BLaER1 treated with 17β-estradiol and CSF1 and Interleukin-3, amounts not matched to agents 10 nM and 100 nM (cell line): ENCODE measurements at regions not wholly inside any gene's neighbourhood (a gene's known extent, or its start where the extent isn't known, plus 50 kb on each side); places are given as distances from the start of the nearest gene placed in this dataset.
"Not testable (repeated sequence)": the region's sequence is repeated elsewhere in the genome, so short reads cannot be mapped to it uniquely, and the experiment has no call there.

Experiments used
- H3K27ac ChIP-seq, 11 experiments: shearing (Covaris generic); formaldehyde crosslinking; 2 replicates each; pipeline ENCODE4 v1.8.1; 2022
- H3K27me3 ChIP-seq, 11 experiments: shearing (Covaris generic); formaldehyde crosslinking; 2 replicates each; pipeline ENCODE4 v1.8.1; 2022
- H3K36me3 ChIP-seq, 11 experiments: shearing (Covaris generic); formaldehyde crosslinking; 2 replicates each; pipeline ENCODE4 v1.8.1; 2022
- H3K4me1 ChIP-seq, 10 experiments: shearing (Covaris generic); formaldehyde crosslinking; 2 replicates each; pipeline ENCODE4 v1.8.1; 2022
- H3K4me2 ChIP-seq, 11 experiments: shearing (Covaris generic); formaldehyde crosslinking; 2 replicates each; pipeline ENCODE4 v1.8.1; 2022
- H3K4me3 ChIP-seq, 10 experiments: shearing (Covaris generic); formaldehyde crosslinking; 2 replicates each; pipeline ENCODE4 v1.8.1; 2022
- H3K9ac ChIP-seq, 11 experiments: shearing (Covaris generic); formaldehyde crosslinking; 2 replicates each; pipeline ENCODE4 v1.8.1; 2022
- H3K9me3 ChIP-seq, 11 experiments: shearing (Covaris generic); formaldehyde crosslinking; replicated peaks in 1 of 11; 2 replicates each; pipeline ENCODE4 v1.8.1; 2022
- H4K20me1 ChIP-seq, 11 experiments: shearing (Covaris generic); formaldehyde crosslinking; 2 replicates each; pipeline ENCODE4 v1.8.1; 2022
- Cebpa-rat ChIP-seq, 11 experiments: shearing (Covaris generic); IDR thresholded peaks; 2 replicates each; pipeline ENCODE4 v1.8.1; 2022

- Histone ChIP-seq H3K9me3 (no peaks in the 10 kb centered on the region), H3K4me2 (no peak overlapping the region), H3K27me3 (no peaks in the 10 kb centered on the region), H3K36me3 (no peaks in the 10 kb centered on the region), H3K9ac (no peak overlapping the region), H3K27ac (no peak overlapping the region), H4K20me1 (no peaks in the 10 kb centered on the region), H3K4me1 (no peaks in the 10 kb centered on the region), H3K4me3 (no peak overlapping the region)
- TF ChIP-seq Cebpa-rat (IDR thresholded peaks at IDR 0.05) = no peak
These were observed 205.4 kb downstream of the CNTN3 start for GRCh38 chr3:74409066-74409465.

- Histone ChIP-seq H3K36me3 (no peaks in the 10 kb centered on the region), H3K4me2 (no peak overlapping the region), H4K20me1 (no peaks in the 10 kb centered on the region), H3K9ac (no peak overlapping the region), H3K27me3 (no peaks in the 10 kb centered on the region), H3K27ac (no peak overlapping the region), H3K9me3 (no peaks in the 10 kb centered on the region; a peak in 1 of 22 replicates), H3K4me1 (no peaks in the 10 kb centered on the region), H3K4me3 (no peak overlapping the region)
- no peak for TF ChIP-seq Cebpa-rat (IDR thresholded peaks at IDR 0.05)
These were observed 211.2 kb downstream of the CNTN3 start for GRCh38 chr3:74403307-74403706.

- Histone ChIP-seq H3K27ac (no peak overlapping the region), H3K27me3 (no peaks in the 10 kb centered on the region), H3K4me3 (no peak overlapping the region), H4K20me1 (no peaks in the 10 kb centered on the region), H3K4me1 (no peaks in the 10 kb centered on the region), H3K36me3 (no peaks in the 10 kb centered on the region), H3K9ac (no peak overlapping the region), H3K9me3 (peaks cover 0 to 5% (median 3%) of the 10 kb centered on the region in 11 experiments; a peak in 4 of 22 replicates), H3K4me2 (no peak overlapping the region)
- no peak for TF ChIP-seq Cebpa-rat (IDR thresholded peaks at IDR 0.05)
These were observed 211.6 kb downstream of the CNTN3 start for GRCh38 chr3:74402821-74403220.

GRCh38 chr3:74393426-74393825, 221.0 kb downstream of the CNTN3 start:
- H3K36me3 ChIP-seq = no peaks in the 10 kb centered on the region
- peaks cover 17 to 24% (median 23%) of the 10 kb centered on the region in 11 experiments for H3K9me3 ChIP-seq
- no peaks in the 10 kb centered on the region for H4K20me1 ChIP-seq
- H3K27ac ChIP-seq = no peak overlapping the region
- no peak overlapping the region for H3K9ac ChIP-seq
- no peak overlapping the region for H3K4me2 ChIP-seq
- H3K4me1 ChIP-seq = peaks cover 0 to 7% (median 0%) of the 10 kb centered on the region in 10 experiments; a peak in 5 of 20 replicates
- H3K27me3 ChIP-seq = no peaks in the 10 kb centered on the region
- H3K4me3 ChIP-seq = no peak overlapping the region
- TF ChIP-seq Cebpa-rat (IDR thresholded peaks at IDR 0.05) = no peak

GRCh38 chr3:74390121-74390877, 224.2 kb downstream of the CNTN3 start:
- Histone ChIP-seq H3K4me2 (no peak overlapping the region), H3K27me3 (no peaks in the 10 kb centered on the region), H3K27ac (no peak overlapping the region), H4K20me1 (no peaks in the 10 kb centered on the region), H3K4me3 (no peak overlapping the region), H3K36me3 (no peaks in the 10 kb centered on the region), H3K9me3 (no peaks in the 10 kb centered on the region), H3K9ac (no peak overlapping the region), H3K4me1 (peaks cover 0 to 7% (median 0%) of the 10 kb centered on the region in 10 experiments; a peak in 5 of 20 replicates)
- TF ChIP-seq Cebpa-rat (IDR thresholded peaks at IDR 0.05) = no peak

GRCh38 chr3:74387111-74387735, 227.2 kb downstream of the CNTN3 start:
- TF ChIP-seq Cebpa-rat (IDR thresholded peaks at IDR 0.05) = no peak
- Histone ChIP-seq H3K4me2 (no peak overlapping the region), H3K4me3 (no peak overlapping the region), H3K4me1 (peaks cover 0 to 7% (median 0%) of the 10 kb centered on the region in 10 experiments; a peak in 5 of 20 replicates), H3K9ac (no peak overlapping the region), H3K36me3 (no peaks in the 10 kb centered on the region), H3K27me3 (no peaks in the 10 kb centered on the region), H3K9me3 (no peaks in the 10 kb centered on the region), H3K27ac (no peak overlapping the region), H4K20me1 (no peaks in the 10 kb centered on the region)

- Histone ChIP-seq H3K36me3 (no peaks in the 10 kb centered on the region), H3K9me3 (no peaks in the 10 kb centered on the region), H3K4me3 (no peak overlapping the region), H3K27ac (no peak overlapping the region), H3K4me2 (no peak overlapping the region), H4K20me1 (no peaks in the 10 kb centered on the region), H3K27me3 (no peaks in the 10 kb centered on the region), H3K4me1 (no peaks in the 10 kb centered on the region), H3K9ac (no peak overlapping the region)
- TF ChIP-seq Cebpa-rat (IDR thresholded peaks at IDR 0.05) = no peak
These were observed 230.3 kb downstream of the CNTN3 start for GRCh38 chr3:74384159-74384558.

- no peak for TF ChIP-seq Cebpa-rat (IDR thresholded peaks at IDR 0.05)
- no peak overlapping the region for H3K9ac ChIP-seq
These were observed 236.8 kb downstream of the CNTN3 start for GRCh38 chr3:74377669-74378068.

GRCh38 chr3:74376323-74376722, 238.1 kb downstream of the CNTN3 start:
- H3K27ac ChIP-seq, H3K4me1 ChIP-seq, H3K9ac ChIP-seq, H3K4me2 ChIP-seq, H3K4me3 ChIP-seq, H3K27me3 ChIP-seq, H3K9me3 ChIP-seq, H3K36me3 ChIP-seq, H4K20me1 ChIP-seq: not testable (repeated sequence)

More at GRCh38 chr3:74377669-74378068, 236.8 kb downstream of the CNTN3 start:
- Histone ChIP-seq H3K9me3 (no peaks in the 10 kb centered on the region; a peak in 1 of 22 replicates), H3K4me3 (no peak overlapping the region), H3K36me3 (no peaks in the 10 kb centered on the region), H3K4me2 (no peak overlapping the region), H3K4me1 (no peaks in the 10 kb centered on the region), H4K20me1 (no peaks in the 10 kb centered on the region), H3K27ac (no peak overlapping the region), H3K27me3 (no peaks in the 10 kb centered on the region)

- H3K4me2 ChIP-seq = no peak overlapping the region
- no peak overlapping the region for H3K27ac ChIP-seq
- no peaks in the 10 kb centered on the region for H3K4me1 ChIP-seq
- H3K27me3 ChIP-seq = no peaks in the 10 kb centered on the region
- no peak overlapping the region for H3K4me3 ChIP-seq
- no peak for TF ChIP-seq Cebpa-rat (IDR thresholded peaks at IDR 0.05)
- H4K20me1 ChIP-seq = no peaks in the 10 kb centered on the region
- no peaks in the 10 kb centered on the region for H3K36me3 ChIP-seq
- no peak overlapping the region for H3K9ac ChIP-seq
- no peaks in the 10 kb centered on the region; a peak in 1 of 22 replicates for H3K9me3 ChIP-seq
These were observed 238.8 kb downstream of the CNTN3 start for GRCh38 chr3:74375653-74376052.
